Pancreas (tissue), 10 donors: ENCODE measurements at regions not wholly inside any gene's neighbourhood (a gene's known extent, or its start where the extent isn't known, plus 50 kb on each side); places are given as distances from the start of the nearest gene placed in this dataset.

Source experiments
- ATAC-seq, 4 donors: fragments of 200-7000 bp; cut with Tn5 transposase; one replicate each; pipeline versions ENCODE4 v1.8.0 to v1.9.1; 2020; ENCODE audit warnings: mild to moderate bottlenecking in 4 of 4, moderate library complexity in 4 of 4
- DNase-seq, 6 donors: peaks; one replicate each; pipeline ENCODE4 v3.0.0-alpha.2; 2020
- FAIRE-seq: peaks from 2 replicates; lab custom pipeline; 2012; peaks lifted over from hg19 to GRCh38; lab: Jason Lieb, UNC
- H3K27ac ChIP-seq, 4 donors: fragments of 200-600 bp; sonication (generic); 1 replicate in 3 of 4; 2 replicates in 1 of 4; pipeline versions ENCODE4 v1.5.0 to v1.8.0; 2020
- H3K27me3 ChIP-seq, 4 donors: fragments of 200-600 bp; one replicate each; pipeline ENCODE4 v1.8.0; 2021
- H3K36me3 ChIP-seq, 3 donors: fragments of 200-600 bp; sonication (generic) in 1 of 3; one replicate each; pipeline versions ENCODE4 v1.5.0 to v1.8.0; 2020 to 2021
- H3K4me1 ChIP-seq, 3 donors: fragments of 200-600 bp; one replicate each; pipeline ENCODE4 v1.8.0; 2021
- H3K4me3 ChIP-seq, 4 donors: fragments of 200-600 bp; sonication (generic) in 2 of 4; one replicate each; pipeline versions ENCODE4 v1.5.0 to v1.8.0; 2020 to 2021
- H3K9me3 ChIP-seq, 4 donors: fragments of 200-600 bp; one replicate each; pipeline ENCODE4 v1.8.0; 2021
- CTCF ChIP-seq, 4 donors: fragments of 200-600 bp; sonication (generic) in 3 of 4; IDR thresholded peaks; one replicate each; pipeline versions ENCODE4 v1.5.0 to v1.8.0; 2021; ENCODE audit warnings: antibody characterized with exemption in 4 of 4
- WGBS, 2 donors: extraction: QIAGEN DNeasy Blood & Tissue Kit; methylation state at CpG; one replicate each; pipeline ENCODE4 v1.1.7; 2013; 5-methylcytosine and 5-hydroxymethylcytosine counted together
- intact Hi-C, 3 donors: fragments of 100-400 bp; cut with DNase I; formaldehyde crosslinking; loops; one replicate each; pipeline versions ENCODE4 v1.11.1 to v1.14.2; 2022
- donor health status: healthy with polysubstance abuse.
- donor health status: DM: no; HTN: no; CAD: no; lungs with moderate emphysema.
- donor health status: DM: no; HTN: no; CAD: no.
- donor health status: control.
- donor health status: control.
- donor health status: Bipolar disorder and iron deficiency.
- donor health status: DM: yes; HTN: yes; CAD: no.
- donor health status: DM: no; HTN: no; CAD: no.
- donor health status: DM: no; HTN: no; CAD: no.
- donor health status: DM: yes; HTN: yes; CAD: no.

GRCh38 chr1:57949168-57949567 is 525.3 kb upstream of the DAB1 start:
- FAIRE-seq = no peak
- DNase-seq = no peak
- H3K27me3 ChIP-seq = no peaks in the 10 kb centered on the region
- no peak overlapping the region for H3K27ac ChIP-seq
- H3K9me3 ChIP-seq = no peaks in the 10 kb centered on the region
- H3K36me3 ChIP-seq = no peaks in the 10 kb centered on the region
- no peak for ATAC-seq
- intact Hi-C loops = no loop called here
- no peaks in the 10 kb centered on the region for H3K4me1 ChIP-seq
- no peak overlapping the region for H3K4me3 ChIP-seq
- TF ChIP-seq CTCF (IDR thresholded peaks at IDR 0.05) = no peak
- WGBS, 2 donors = 73 to 80% methylated on average over 2 of the region's 2 CpGs

- ATAC-seq = no peak
Measured at GRCh38 chr1:57947471-57947870, 523.6 kb upstream of the DAB1 start.

GRCh38 chr1:57945045-57945444 is 521.2 kb upstream of the DAB1 start:
- 64 to 77% methylated on average over 4 of the region's 4 CpGs for WGBS, 2 donors
- no peak for DNase-seq
- Histone ChIP-seq H3K4me1 (no peaks in the 10 kb centered on the region), H3K27me3 (no peaks in the 10 kb centered on the region), H3K27ac (no peak overlapping the region), H3K4me3 (no peak overlapping the region), H3K36me3 (no peaks in the 10 kb centered on the region), H3K9me3 (no peaks in the 10 kb centered on the region)
- ATAC-seq = no peak
- FAIRE-seq = no peak
- TF ChIP-seq CTCF (IDR thresholded peaks at IDR 0.05) = no peak
- intact Hi-C loops = no loop called here

More at GRCh38 chr1:57947471-57947870, 523.6 kb upstream of the DAB1 start:
- DNase-seq = no peak
- TF ChIP-seq CTCF (IDR thresholded peaks at IDR 0.05) = no peak
- no peaks in the 10 kb centered on the region for H3K36me3 ChIP-seq
- H3K9me3 ChIP-seq = no peaks in the 10 kb centered on the region
- H3K27me3 ChIP-seq = no peaks in the 10 kb centered on the region
- no peaks in the 10 kb centered on the region for H3K4me1 ChIP-seq
- intact Hi-C loops = no loop called here
- no peak for FAIRE-seq
- WGBS, 2 donors = 51 to 64% methylated on average over 6 of the region's 6 CpGs
- H3K4me3 ChIP-seq = no peak overlapping the region
- H3K27ac ChIP-seq = no peak overlapping the region

GRCh38 chr1:57943365-57943764 is 519.5 kb upstream of the DAB1 start:
- Histone ChIP-seq H3K36me3 (no peaks in the 10 kb centered on the region), H3K4me3 (no peak overlapping the region), H3K4me1 (no peaks in the 10 kb centered on the region), H3K9me3 (no peaks in the 10 kb centered on the region), H3K27ac (no peak overlapping the region), H3K27me3 (no peaks in the 10 kb centered on the region)
- intact Hi-C loops = no loop called here
- WGBS, 2 donors = 94 to 98% methylated on average over 2 of the region's 2 CpGs
- ATAC-seq (no peak), DNase-seq (no peak), FAIRE-seq (no peak)
- no peak for TF ChIP-seq CTCF (IDR thresholded peaks at IDR 0.05)

- WGBS, 2 donors = 78 to 84% methylated on average over 8 of the region's 8 CpGs
- DNase-seq (no peak), FAIRE-seq (no peak), ATAC-seq (no peak)
- no peaks in the 10 kb centered on the region for H3K36me3 ChIP-seq
- H3K27me3 ChIP-seq = no peaks in the 10 kb centered on the region
- H3K9me3 ChIP-seq = no peaks in the 10 kb centered on the region
- H3K4me1 ChIP-seq = no peaks in the 10 kb centered on the region
- no peak for TF ChIP-seq CTCF (IDR thresholded peaks at IDR 0.05)
- H3K27ac ChIP-seq = no peak overlapping the region
- H3K4me3 ChIP-seq = no peak overlapping the region
- intact Hi-C loops = no loop called here
Measured at GRCh38 chr1:57934745-57935144, 510.9 kb upstream of the DAB1 start.
